AG09319 (cell line): ENCODE measurements at regions not wholly inside any gene's neighbourhood (a gene's known extent, or its start where the extent isn't known, plus 50 kb on each side); places are given as distances from the start of the nearest gene placed in this dataset.
A peak's percentile ranks its signal among the peaks of the same experiment; 100 is the strongest.

Experiments used
- DNase-seq: peaks from one replicate; pipeline ENCODE4 v3.0.0-alpha.2; 2010; ENCODE audit warnings: low read depth; ENCODE audit errors: extremely low read depth
- CTCF ChIP-seq: IDR thresholded peaks from 2 replicates; pipeline ENCODE4 v1.5.1; 2011; ENCODE audit warnings: low read depth, mild to moderate bottlenecking, inconsistent platforms, low read length, moderate library complexity

- TF ChIP-seq CTCF: no peak
- peak; percentile 39 for DNase-seq
Measured at GRCh38 chr4:156710365-156711192, 261.0 kb downstream of the PDGFC start.

- DNase-seq: no peak
- TF ChIP-seq CTCF: no peak
Measured at GRCh38 chr4:156705311-156705710, 266.3 kb downstream of the PDGFC start.

GRCh38 chr4:156695163-156695562 is 276.4 kb downstream of the PDGFC start:
- TF ChIP-seq CTCF: no peak
- DNase-seq: no peak

- no peak for DNase-seq
- no peak for TF ChIP-seq CTCF
Measured at GRCh38 chr4:156694413-156694812, 277.2 kb downstream of the PDGFC start.

- no peak for TF ChIP-seq CTCF
- DNase-seq: no peak
Measured at GRCh38 chr4:156693557-156693956, 278.0 kb downstream of the PDGFC start.

DNA sequence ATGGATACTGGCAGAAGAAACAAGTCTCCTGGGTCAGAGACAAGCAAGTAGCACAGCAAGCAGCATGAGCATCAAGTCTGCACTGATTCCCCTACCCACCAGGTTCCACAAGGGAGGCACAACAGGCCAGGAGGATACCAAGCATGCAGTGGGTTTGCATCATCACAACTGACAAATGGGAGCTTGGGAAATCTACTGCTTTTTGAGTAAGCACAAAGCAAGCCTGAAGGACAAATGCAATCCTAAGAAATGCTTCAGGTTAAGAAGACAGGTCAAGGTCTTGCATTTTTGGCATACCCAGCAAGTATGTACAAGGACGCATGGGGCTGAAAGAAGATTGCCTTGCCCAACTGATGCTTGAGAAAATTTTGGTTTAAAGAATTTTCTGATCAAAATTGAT is 279.6 kb downstream of the PDGFC start:
- no peak for TF ChIP-seq CTCF
- no peak for DNase-seq

DNA sequence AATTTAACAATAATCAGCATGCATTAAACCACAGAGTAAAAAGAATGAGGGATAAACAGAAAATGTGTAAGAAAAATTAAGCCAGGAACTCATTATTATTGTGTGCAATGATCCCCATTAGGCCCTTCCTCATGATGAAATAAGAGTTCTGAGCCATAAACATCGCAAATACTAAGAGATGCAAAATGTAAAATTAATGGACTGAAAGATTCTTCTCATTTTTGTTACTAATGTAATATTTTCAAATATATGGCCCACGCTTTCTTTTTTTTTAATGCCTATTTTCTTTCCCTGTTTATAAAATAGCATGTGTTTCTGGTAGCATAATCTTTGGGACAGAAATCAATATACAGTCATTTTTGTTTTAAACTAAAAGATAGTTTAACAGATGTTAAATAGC is 281.0 kb downstream of the PDGFC start:
- DNase-seq: no peak
- TF ChIP-seq CTCF: no peak
